HG02623 (cell line): ENCODE measurements at regions not wholly inside any gene's neighbourhood (a gene's known extent, or its start where the extent isn't known, plus 50 kb on each side); places are given as distances from the start of the nearest gene placed in this dataset.

Source experiments
- ATAC-seq: cut with Tn5 transposase; IDR thresholded peaks from one replicate; pipeline ENCODE4 v1.9.1; 2021; ENCODE audit warnings: moderate library complexity; ENCODE audit not compliant: unreplicated experiment

DNA sequence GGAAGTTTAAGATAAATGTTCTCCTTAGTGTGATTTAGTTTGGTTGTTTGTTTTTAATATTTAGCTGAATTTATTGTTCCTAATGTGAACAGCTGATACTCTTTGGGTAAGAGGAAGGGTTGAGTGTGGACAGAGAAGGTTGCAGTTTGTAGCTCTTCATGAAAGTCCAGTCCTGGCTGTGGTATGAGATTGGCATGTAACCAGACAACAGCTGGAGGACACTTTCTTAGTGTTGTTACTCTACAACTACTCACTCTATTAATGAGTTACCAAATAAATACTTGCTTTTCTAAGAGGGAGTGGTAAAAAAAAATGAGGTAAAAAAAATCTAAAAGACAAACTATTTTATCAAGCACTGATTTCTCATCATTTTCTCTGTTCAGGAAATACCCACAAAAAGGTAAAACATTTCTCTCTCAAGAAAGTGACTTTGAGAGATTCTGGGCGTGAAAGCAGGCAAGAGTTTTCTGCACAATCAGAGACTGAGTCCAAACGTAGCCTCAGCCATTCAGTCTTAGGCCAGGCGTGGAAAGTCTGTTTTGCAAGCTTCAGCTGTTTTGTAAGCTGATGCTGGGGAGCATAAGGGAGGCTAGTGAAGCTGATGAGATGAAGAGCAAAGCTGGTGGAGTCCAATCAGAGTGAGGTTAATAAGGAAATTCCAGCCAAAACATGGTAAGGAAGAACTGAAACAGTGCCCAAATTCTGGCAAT is 138.5 kb upstream of the ARPP21 start:
- no peak for ATAC-seq

DNA sequence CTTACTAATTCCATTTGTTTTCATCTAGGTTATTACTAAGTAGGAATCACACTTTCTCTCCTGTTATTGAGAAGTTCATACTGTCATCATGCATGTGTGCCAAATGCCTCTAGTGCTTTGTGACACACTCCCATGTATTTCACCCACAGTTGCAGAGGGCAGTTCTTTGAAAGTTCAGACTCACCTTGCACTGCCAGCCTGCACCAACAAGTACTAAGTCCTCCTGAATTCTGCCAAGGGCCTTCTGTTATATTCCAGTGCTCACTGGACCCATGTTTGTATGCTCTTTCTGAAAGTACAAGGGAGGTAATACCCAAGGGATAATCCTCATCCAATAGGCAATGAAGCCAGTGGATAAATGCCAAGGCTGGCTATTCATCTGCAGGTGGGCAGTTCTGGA is 136.6 kb upstream of the ARPP21 start:
- no peak for ATAC-seq

- ATAC-seq, result no peak
Observed at GRCh38 chr3:35505181-35505580, 134.1 kb upstream of the ARPP21 start.

DNA sequence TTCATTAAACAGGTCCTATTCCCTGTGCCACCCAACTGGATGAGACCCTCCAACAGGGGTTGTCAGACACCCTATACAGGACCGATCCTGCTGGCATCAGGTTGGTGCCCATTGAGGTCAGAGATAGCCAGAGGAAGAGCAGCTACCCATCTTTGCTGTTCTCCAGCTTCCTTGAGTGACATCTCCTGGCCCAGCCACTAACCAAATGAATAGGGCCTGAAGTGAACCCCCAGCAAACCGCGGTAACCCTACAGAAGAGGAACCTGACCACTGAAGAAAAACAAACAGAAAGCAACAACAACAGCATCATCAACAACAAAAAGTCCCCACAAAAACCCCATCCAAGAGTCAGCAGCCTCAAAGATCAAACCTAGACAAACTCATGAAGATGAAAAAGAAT is 133.6 kb upstream of the ARPP21 start:
- ATAC-seq, result no peak

DNA sequence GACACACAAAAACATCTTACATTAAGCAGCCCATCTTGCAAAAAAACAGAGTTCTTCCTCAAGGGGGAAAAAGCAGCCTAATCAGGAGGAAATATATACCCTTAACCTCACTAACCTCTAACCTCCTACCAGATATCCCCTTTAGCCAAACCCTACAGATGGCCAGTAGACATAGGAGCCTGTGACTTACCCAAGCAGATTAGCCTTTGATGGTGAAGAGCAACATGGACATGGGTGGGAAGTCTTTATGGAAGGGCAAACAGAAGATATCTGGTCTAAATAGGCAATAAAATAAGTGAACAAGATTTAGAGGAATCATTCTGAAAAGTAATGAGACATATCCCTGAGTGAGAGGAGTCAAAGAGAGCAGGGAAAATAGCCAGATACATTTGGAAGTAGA is 119.4 kb upstream of the ARPP21 start:
- ATAC-seq, result no peak

DNA sequence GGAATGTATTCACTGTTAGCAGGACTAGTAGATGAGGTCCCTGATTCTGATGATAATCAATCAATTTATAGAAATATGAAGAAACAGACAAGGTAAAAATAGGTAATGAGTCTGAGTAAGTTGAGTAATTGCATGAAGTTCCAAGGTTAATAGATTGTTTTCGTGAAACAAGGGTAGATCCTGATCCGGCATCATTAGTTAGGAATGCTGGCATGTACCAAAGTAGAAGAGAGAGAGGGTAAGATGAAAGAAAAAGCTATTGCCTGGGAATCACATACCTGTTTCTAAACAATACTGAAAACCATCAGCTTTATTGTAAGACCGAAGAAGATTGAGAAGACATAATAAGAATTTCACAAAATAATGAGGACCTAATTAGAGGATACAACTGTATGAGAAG is 118.1 kb upstream of the ARPP21 start:
- no peak for ATAC-seq

DNA sequence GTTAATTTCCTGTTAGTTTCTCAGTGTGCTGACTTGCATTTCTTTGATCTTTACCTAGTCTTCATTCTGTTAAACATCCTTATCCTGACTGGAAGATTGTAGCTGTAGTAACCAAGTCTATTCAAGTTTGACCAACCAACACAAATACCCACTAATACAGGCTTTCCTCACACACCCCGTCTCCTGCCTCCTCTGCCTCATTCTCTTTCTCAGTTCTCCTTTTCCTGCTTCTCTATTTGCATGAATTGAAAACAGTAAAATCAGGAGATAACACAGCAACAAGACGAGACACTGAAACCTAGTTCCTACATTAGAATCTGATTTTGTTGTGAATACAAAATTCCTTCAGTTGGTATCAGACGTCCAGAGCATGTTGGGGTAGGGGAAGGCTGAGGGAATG is 116.9 kb upstream of the ARPP21 start:
- ATAC-seq, result no peak

- no peak for ATAC-seq
Observed at GRCh38 chr3:35523074-35523473, 116.3 kb upstream of the ARPP21 start.

DNA sequence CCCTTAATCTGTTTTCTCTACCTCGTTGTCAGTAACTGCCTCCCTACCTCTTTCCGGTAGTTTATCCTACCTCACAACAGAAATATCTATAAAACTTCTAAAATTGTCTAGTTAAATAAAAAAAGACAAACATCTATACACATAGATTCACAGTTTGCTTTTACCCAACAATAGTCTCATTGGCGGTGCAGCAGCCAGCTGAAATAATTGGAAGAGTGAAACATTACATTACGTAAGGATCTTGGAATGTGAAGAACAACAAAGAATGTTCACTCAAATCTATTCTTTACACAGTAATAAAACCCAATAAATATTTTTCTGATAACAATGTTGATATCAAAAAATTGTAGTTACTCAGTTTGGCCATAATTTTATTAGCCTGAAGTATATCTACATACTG is 115.5 kb upstream of the ARPP21 start:
- ATAC-seq, result no peak

DNA sequence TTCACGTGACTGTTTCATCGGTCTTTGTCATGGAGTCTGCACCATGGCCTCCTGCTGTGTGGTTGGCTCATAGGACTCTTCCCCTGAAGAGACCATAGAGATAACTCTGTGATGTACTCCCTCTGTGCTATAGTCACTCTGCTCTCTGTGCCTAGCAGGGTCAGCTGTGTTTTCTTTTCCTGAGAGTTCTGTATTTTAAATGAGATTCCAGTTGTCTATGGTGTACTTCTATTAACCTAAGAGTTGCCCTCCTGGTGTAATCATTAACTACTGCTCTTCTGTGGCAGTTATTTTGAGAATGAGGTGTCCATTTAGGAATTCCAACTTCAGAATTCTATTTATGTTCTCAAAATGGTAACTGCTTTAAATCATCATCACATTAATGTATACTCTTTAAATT is 114.5 kb upstream of the ARPP21 start:
- no peak for ATAC-seq

DNA sequence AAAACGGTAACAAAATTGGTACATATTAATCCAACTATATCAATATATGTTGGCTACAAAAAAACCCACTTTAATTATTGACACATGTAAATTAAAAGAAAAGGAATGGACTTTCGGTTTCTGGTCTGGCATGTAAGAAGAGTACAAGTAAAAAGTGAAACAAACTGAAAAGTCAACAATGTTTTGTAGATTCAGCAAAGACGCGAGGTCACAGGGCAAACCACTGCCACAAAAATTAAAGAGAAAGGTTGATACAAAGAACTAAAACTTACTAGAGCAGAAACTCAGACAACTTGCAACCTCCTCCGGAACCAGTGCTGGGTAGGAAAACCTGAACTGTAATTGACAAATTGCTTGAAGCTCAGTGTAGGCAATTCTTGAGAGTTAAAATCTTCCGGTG is 110.6 kb upstream of the ARPP21 start:
- no peak for ATAC-seq

DNA sequence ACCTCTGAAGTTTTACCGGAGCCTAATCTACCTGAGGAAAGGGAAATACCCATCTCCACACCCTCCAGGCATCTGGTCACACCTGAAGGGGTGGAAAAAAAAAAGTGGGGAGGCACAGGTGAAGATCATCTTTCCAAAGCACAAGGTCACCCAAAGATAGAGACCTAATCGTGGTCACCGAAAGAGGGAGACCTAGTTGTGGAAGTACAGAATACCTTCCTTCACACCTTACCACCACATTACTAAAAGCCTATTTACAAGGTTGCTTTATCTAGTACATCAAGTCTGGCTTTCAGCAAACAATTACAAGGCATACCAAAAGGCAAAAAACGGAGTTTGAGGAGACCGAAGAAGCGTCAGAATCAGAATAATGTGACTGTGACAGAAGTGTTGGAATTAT is 110.0 kb upstream of the ARPP21 start:
- ATAC-seq, result no peak

DNA sequence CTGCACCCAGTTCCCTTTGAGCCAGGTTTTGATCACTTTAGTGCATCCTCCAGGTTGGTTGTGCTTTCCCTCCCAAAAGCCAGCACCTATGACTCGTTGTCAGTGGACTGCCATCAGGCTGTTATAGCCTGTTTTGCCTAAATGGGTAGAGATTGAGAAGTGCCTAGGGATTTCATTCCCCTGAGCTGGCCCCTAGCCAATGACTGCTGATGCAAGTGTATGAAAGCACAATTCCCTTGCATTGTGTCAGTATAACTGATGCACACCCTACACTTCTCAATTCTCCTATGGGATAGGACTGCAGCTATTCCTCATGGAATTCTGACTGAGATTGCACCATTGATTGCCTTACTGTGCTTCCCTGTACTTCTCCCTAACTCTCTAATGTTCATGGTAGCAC is 102.1 kb upstream of the ARPP21 start:
- no peak for ATAC-seq

DNA sequence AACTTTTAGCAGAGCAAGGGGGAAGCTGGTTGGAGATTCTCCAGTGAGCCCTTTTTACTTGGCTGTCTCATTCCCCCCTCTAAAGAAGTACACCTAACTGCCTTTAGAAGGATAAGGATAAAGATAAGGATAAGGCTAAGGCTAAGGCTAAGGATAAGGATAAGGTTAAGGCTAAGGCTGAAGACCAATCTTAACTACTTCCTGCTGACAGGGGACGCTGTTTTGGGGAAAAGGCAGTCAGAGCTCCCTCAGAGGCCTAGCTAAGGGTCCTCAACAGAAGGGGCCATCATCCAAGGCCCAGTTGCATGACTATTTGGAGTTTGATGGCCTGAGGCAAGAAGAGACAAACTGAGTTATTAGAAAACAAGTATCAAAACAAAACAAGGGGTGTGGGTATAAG is 94.3 kb upstream of the ARPP21 start:
- no peak for ATAC-seq

- no peak for ATAC-seq
Observed at GRCh38 chr3:35549690-35550089, 89.6 kb upstream of the ARPP21 start.

- ATAC-seq, result no peak
Observed at GRCh38 chr3:35562141-35562540, 77.2 kb upstream of the ARPP21 start.

DNA sequence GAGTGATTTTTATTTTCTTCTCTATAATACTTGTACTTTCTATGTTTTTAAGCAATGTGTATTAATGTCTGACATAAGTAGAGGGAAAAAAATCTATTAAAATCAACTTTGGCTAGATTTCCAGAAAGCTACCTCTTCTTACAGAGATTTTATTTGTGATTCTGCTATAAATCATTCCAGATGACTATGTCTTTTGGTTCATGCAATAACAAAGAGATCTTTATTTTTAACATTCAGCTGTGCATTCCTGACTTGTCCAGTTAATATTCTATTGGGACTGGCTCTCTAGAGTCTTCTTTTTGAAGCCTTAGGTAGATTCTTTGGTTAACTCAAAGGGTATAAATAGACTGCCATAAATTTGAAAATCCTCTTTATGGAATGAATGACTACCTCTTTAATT is 74.3 kb upstream of the ARPP21 start:
- no peak for ATAC-seq
